ENCODE measurements at regions not wholly inside any gene's neighbourhood (a gene's known extent, or its start where the extent isn't known, plus 50 kb on each side); places are given as distances from the start of the nearest gene placed in this dataset.

- ATAC-seq (ENCODE audit: insufficient read depth, low FRiP score) (no peak), DNase-seq (no peak)
- H3K36me3 ChIP-seq (ENCODE audit: control insufficient read depth in 4 of 4, insufficient read depth in 4 of 4, low read length in 4 of 4): no peaks in the 10 kb centered on the region
- peaks cover 0 to 12% (median 4%) of the 10 kb centered on the region in 5 donors for H3K4me1 ChIP-seq (ENCODE audit: control insufficient read depth in 5 of 5, insufficient read depth in 5 of 5, low read length in 5 of 5)
- no peak overlapping the region for H3K9ac ChIP-seq (ENCODE audit: insufficient read depth in 1 of 2, low read length in 2 of 2)
- 82 to 87% methylated on average over 3 of the region's 3 CpGs for WGBS, 2 donors
- H3K9me3 ChIP-seq (ENCODE audit: control insufficient read depth in 4 of 4, insufficient read depth in 3 of 4, low read length in 3 of 4): peaks cover 0 to 15% (median 6%) of the 10 kb centered on the region in 4 donors
- no peak overlapping the region for H3K27ac ChIP-seq (ENCODE audit: low read depth in 1 of 2, low read length in 1 of 2)
- no peaks in the 10 kb centered on the region for H3K27me3 ChIP-seq (ENCODE audit: control insufficient read depth in 3 of 3, insufficient read depth in 3 of 3, low read length in 2 of 3)
- no peak for TF ChIP-seq CTCF (IDR thresholded peaks at IDR 0.05; ENCODE audit: control extremely low read depth, extremely low read depth)
- no peak overlapping the region for H3K4me3 ChIP-seq
Measured at GRCh38 chr2:191481305-191482070, 196.4 kb upstream of the NABP1 start.

GRCh38 chr2:191483117-191483516 lies 194.8 kb upstream of the NABP1 start:
- 63 to 75% methylated on average over 3 of the region's 3 CpGs for WGBS, 2 donors
- no peaks in the 10 kb centered on the region for H3K27me3 ChIP-seq (ENCODE audit: control insufficient read depth in 3 of 3, insufficient read depth in 3 of 3, low read length in 2 of 3)
- TF ChIP-seq CTCF (IDR thresholded peaks at IDR 0.05; ENCODE audit: control extremely low read depth, extremely low read depth): no peak
- no peaks in the 10 kb centered on the region for H3K36me3 ChIP-seq (ENCODE audit: control insufficient read depth in 4 of 4, insufficient read depth in 4 of 4, low read length in 4 of 4)
- ATAC-seq (ENCODE audit: insufficient read depth, low FRiP score) (no peak), DNase-seq (no peak)
- no peak overlapping the region for H3K9ac ChIP-seq (ENCODE audit: insufficient read depth in 1 of 2, low read length in 2 of 2)
- H3K4me1 ChIP-seq (ENCODE audit: control insufficient read depth in 5 of 5, insufficient read depth in 5 of 5, low read length in 5 of 5): peaks cover under 1 to 12% (median 3%) of the 10 kb centered on the region in 5 donors
- peaks cover 0 to 15% (median 6%) of the 10 kb centered on the region in 4 donors for H3K9me3 ChIP-seq (ENCODE audit: control insufficient read depth in 4 of 4, insufficient read depth in 3 of 4, low read length in 3 of 4)
- no peak overlapping the region for H3K4me3 ChIP-seq
- H3K27ac ChIP-seq (ENCODE audit: low read depth in 1 of 2, low read length in 1 of 2): no peak overlapping the region

GRCh38 chr2:191486584-191487320 lies 191.2 kb upstream of the NABP1 start:
- WGBS, 2 donors: 80 to 91% methylated on average over 3 of the region's 3 CpGs
- TF ChIP-seq CTCF (IDR thresholded peaks at IDR 0.05; ENCODE audit: control extremely low read depth, extremely low read depth): no peak
- ATAC-seq (ENCODE audit: insufficient read depth, low FRiP score): peak; percentile 84
- H3K36me3 ChIP-seq (ENCODE audit: control insufficient read depth in 4 of 4, insufficient read depth in 4 of 4, low read length in 4 of 4): no peaks in the 10 kb centered on the region
- H3K27ac ChIP-seq (ENCODE audit: low read depth in 1 of 2, low read length in 1 of 2): no peak overlapping the region
- no peaks in the 10 kb centered on the region for H3K27me3 ChIP-seq (ENCODE audit: control insufficient read depth in 3 of 3, insufficient read depth in 3 of 3, low read length in 2 of 3)
- no peak overlapping the region for H3K4me3 ChIP-seq
- H3K4me1 ChIP-seq (ENCODE audit: control insufficient read depth in 5 of 5, insufficient read depth in 5 of 5, low read length in 5 of 5): peaks cover 0 to 13% (median 6%) of the 10 kb centered on the region in 5 donors
- DNase-seq: no peak
- H3K9me3 ChIP-seq (ENCODE audit: control insufficient read depth in 4 of 4, insufficient read depth in 3 of 4, low read length in 3 of 4): peaks cover 0 to 15% (median 4%) of the 10 kb centered on the region in 4 donors
- no peak overlapping the region for H3K9ac ChIP-seq (ENCODE audit: insufficient read depth in 1 of 2, low read length in 2 of 2)
